Gastroesophageal sphincter (tissue), 3 donors: ENCODE measurements at regions not wholly inside any gene's neighbourhood (a gene's known extent, or its start where the extent isn't known, plus 50 kb on each side); places are given as distances from the start of the nearest gene placed in this dataset.
"Not testable (repeated sequence)": the region's sequence is repeated elsewhere in the genome, so short reads cannot be mapped to it uniquely, and the experiment has no call there.

Experiments used
- EP300 ChIP-seq: sonication (generic); formaldehyde crosslinking; IDR thresholded peaks from one replicate; pipeline ENCODE4 v1.6.1; 2017; ENCODE audit warnings: antibody characterized with exemption, mild to moderate bottlenecking
- POLR2A ChIP-seq, 2 donors: fragments of 450-650 bp; IDR thresholded peaks; one replicate each; pipeline ENCODE4 v1.6.1; 2017; ENCODE audit warnings: antibody characterized with exemption in 2 of 2, mild to moderate bottlenecking in 2 of 2, moderate library complexity in 1 of 2
- POLR2AphosphoS5 ChIP-seq: sonication (generic); formaldehyde crosslinking; IDR thresholded peaks from one replicate; pipeline ENCODE4 v1.6.1; 2017; ENCODE audit warnings: antibody characterized with exemption
- TF ChIP-seq, protein P1 (sequence below), 4 experiments: fragments of 200-600 bp in 2 of 4; fragments of 450-650 bp in 2 of 4; sonication (generic) in 1 of 4; IDR thresholded peaks; one replicate each; pipeline ENCODE4 v1.5.1; 2017 to 2019; ENCODE audit warnings: antibody characterized with exemption in 4 of 4, mild to moderate bottlenecking in 2 of 4, moderate library complexity in 2 of 4

DNA sequence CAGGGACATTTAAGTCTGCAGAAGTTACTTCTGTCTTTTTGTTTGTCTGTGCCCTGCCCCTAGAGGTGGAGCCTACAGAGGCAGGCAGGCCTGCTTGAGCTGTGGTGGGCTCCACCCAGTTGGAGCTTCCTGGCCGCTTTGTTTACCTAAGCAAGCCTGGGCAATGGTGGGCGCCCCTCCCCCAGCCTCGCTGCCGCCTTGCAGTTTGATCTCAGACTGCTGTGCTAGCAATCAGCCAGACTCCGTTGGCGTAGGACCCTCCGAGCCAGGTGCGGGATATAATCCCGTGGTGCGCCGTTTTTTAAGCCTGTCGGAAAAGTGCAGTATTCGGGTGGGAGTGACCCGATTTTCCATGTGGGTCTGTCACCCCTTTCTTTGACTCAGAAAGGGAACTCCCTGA is 170.7 kb upstream of the KCND3 start:
- not testable (repeated sequence) for TF ChIP-seq EP300; POLR2A (IDR thresholded peaks at IDR 0.05); POLR2AphosphoS5
- TF ChIP-seq, protein P1, sequence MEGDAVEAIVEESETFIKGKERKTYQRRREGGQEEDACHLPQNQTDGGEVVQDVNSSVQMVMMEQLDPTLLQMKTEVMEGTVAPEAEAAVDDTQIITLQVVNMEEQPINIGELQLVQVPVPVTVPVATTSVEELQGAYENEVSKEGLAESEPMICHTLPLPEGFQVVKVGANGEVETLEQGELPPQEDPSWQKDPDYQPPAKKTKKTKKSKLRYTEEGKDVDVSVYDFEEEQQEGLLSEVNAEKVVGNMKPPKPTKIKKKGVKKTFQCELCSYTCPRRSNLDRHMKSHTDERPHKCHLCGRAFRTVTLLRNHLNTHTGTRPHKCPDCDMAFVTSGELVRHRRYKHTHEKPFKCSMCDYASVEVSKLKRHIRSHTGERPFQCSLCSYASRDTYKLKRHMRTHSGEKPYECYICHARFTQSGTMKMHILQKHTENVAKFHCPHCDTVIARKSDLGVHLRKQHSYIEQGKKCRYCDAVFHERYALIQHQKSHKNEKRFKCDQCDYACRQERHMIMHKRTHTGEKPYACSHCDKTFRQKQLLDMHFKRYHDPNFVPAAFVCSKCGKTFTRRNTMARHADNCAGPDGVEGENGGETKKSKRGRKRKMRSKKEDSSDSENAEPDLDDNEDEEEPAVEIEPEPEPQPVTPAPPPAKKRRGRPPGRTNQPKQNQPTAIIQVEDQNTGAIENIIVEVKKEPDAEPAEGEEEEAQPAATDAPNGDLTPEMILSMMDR (IDR thresholded peaks at IDR 0.05): not testable (repeated sequence)
